Cardiac muscle cell (in vitro differentiated cells and primary cell): ENCODE measurements at regions not wholly inside any gene's neighbourhood (a gene's known extent, or its start where the extent isn't known, plus 50 kb on each side); places are given as distances from the start of the nearest gene placed in this dataset.

Experiments
- DNase-seq, 2 donors: peaks; one replicate each; pipeline versions ENCODE4 v3.0.0 to v3.0.0-alpha.2; 2010 to 2017; ENCODE audit warnings: low read depth in 1 of 2, low spot score in 1 of 2
- H3K27ac ChIP-seq: fragments of 200-600 bp; sonication (generic); 2 replicates; pipeline ENCODE4 v1.5.1; 2016
- H3K27me3 ChIP-seq: fragments of 200-600 bp; sonication (generic); 2 replicates; pipeline ENCODE4 v1.6.0; 2016; ENCODE audit warnings: control low read depth
- H3K36me3 ChIP-seq: fragments of 200-600 bp; sonication (generic); 2 replicates; pipeline ENCODE4 v1.5.1; 2016; ENCODE audit warnings: control low read depth
- H3K4me1 ChIP-seq: fragments of 200-600 bp; sonication (generic); 2 replicates; pipeline ENCODE4 v1.8.1; 2017; ENCODE audit warnings: low read depth, mild to moderate bottlenecking, mixed run types
- H3K4me3 ChIP-seq: fragments of 200-600 bp; sonication (generic); 2 replicates; pipeline ENCODE4 v1.5.1; 2016; ENCODE audit warnings: mild to moderate bottlenecking
- H3K9me3 ChIP-seq: fragments of 200-600 bp; sonication (generic); 2 replicates; pipeline ENCODE4 v1.5.1; 2017; ENCODE audit warnings: low read depth, mild to moderate bottlenecking, control low read depth
- TF ChIP-seq, protein P1 (sequence below): IDR thresholded peaks from 2 replicates; pipeline ENCODE4 v1.5.1; 2012; ENCODE audit warnings: low read depth, mild to moderate bottlenecking, low read length

DNA sequence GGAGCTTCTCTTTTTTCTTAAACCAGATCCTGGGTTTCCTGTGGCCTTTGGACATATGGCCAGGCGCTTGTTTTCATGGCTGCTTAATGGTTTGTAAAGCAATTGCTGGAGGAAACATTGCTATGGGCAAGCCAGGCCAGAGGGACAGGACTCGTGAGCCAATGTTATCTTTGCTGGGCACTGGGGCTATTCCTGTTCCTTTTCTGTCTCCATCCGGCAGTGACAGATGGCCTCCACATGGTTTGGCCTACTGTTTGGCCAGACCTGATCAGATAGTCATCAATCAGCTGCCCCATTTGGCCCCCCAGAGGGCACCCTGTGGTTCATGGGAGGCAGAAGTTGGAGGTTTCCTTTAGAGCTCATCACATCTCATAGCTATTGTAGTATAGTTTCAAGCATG, 326.1 kb upstream of the ROPN1 start:
- H3K4me3 ChIP-seq: no peak overlapping the region
- no peaks in the 10 kb centered on the region for H3K4me1 ChIP-seq
- no peak overlapping the region for H3K27ac ChIP-seq
- H3K9me3 ChIP-seq: no peaks in the 10 kb centered on the region
- DNase-seq: no peak
- TF ChIP-seq, protein P1, sequence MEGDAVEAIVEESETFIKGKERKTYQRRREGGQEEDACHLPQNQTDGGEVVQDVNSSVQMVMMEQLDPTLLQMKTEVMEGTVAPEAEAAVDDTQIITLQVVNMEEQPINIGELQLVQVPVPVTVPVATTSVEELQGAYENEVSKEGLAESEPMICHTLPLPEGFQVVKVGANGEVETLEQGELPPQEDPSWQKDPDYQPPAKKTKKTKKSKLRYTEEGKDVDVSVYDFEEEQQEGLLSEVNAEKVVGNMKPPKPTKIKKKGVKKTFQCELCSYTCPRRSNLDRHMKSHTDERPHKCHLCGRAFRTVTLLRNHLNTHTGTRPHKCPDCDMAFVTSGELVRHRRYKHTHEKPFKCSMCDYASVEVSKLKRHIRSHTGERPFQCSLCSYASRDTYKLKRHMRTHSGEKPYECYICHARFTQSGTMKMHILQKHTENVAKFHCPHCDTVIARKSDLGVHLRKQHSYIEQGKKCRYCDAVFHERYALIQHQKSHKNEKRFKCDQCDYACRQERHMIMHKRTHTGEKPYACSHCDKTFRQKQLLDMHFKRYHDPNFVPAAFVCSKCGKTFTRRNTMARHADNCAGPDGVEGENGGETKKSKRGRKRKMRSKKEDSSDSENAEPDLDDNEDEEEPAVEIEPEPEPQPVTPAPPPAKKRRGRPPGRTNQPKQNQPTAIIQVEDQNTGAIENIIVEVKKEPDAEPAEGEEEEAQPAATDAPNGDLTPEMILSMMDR: no peak
- no peaks in the 10 kb centered on the region for H3K36me3 ChIP-seq
- H3K27me3 ChIP-seq: no peaks in the 10 kb centered on the region

DNA sequence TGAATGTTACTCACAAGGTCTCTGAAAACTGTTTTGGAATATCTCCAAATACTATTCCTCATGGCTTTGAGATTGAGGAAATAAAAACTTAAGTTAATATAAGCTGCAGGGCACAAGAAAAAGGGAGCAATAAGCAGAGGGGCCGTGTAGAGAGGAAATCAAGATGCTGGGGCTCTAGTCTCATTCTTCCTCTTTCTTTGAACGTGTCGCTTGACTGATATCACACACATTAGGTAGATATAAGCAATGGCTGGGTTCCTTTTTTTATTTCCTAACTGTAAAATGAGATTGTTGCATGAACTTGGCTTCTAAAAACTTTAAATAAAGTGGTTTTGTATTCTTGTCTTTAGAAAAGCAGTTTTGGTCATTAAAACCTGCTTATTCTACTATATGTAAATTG, 326.7 kb upstream of the ROPN1 start:
- H3K27ac ChIP-seq: no peak overlapping the region

DNA sequence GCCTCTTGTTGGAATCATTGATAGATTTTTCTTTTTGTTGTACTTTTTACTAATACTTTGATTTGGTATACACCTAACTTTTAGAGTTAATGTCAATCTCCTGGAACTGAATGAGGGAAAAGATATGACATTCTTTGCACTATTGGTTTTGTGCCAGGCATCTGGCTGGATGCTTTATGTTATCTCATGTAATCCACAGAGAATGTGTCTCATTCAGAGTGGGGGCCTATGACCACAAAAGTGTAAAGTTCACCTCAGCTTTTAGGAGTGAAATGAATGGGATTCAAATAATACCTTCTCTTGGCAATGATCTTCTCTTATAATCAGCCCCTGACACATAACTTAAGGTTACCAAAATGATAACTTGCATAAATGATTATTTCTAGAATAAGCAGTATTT, 329.1 kb upstream of the ROPN1 start:
- no peak for DNase-seq
- Histone ChIP-seq H3K9me3 (no peaks in the 10 kb centered on the region), H3K27me3 (no peaks in the 10 kb centered on the region), H3K4me1 (no peaks in the 10 kb centered on the region), H3K36me3 (no peaks in the 10 kb centered on the region), H3K27ac (no peak overlapping the region), H3K4me3 (no peak overlapping the region)
- TF ChIP-seq, protein P1: no peak

More for the DNA sequence above, 326.7 kb upstream of the ROPN1 start:
- Histone ChIP-seq H3K27me3 (no peaks in the 10 kb centered on the region), H3K4me3 (no peak overlapping the region), H3K9me3 (no peaks in the 10 kb centered on the region), H3K36me3 (no peaks in the 10 kb centered on the region), H3K4me1 (no peaks in the 10 kb centered on the region)
- TF ChIP-seq, protein P1: no peak
- DNase-seq: no peak

DNA sequence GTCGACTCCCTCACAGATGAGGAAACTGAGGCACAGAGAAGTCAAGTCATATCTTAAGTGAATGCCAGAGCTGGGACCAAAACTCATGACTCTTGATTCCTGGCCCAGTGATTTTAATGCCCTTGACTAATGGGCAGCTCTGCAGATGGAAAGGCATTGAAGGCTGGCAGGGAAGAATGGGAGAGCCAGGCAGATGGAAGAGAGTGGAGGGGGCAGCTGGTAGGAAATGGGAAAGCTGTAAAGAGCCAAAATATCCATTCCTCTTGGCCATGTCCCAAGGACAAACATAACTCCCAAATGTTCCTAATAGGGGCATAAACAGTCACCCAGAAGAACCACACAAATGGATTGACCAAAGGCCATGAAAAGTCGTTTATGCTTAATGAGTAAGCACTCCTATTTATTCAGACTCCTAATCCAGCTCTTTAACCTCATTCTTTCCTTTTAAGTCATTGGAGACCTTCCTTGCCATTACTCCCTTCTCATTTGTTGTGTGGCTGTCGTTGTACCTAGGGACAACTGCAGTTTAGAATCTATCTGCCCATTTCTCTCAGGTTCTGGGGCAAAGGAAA, 330.5 kb upstream of the ROPN1 start:
- H3K27me3 ChIP-seq: no peaks in the 10 kb centered on the region
- H3K9me3 ChIP-seq: no peaks in the 10 kb centered on the region
- DNase-seq: no peak
- H3K36me3 ChIP-seq: no peaks in the 10 kb centered on the region
- no peak overlapping the region for H3K27ac ChIP-seq
- H3K4me3 ChIP-seq: no peak overlapping the region
- H3K4me1 ChIP-seq: no peaks in the 10 kb centered on the region
- TF ChIP-seq, protein P1: no peak

DNA sequence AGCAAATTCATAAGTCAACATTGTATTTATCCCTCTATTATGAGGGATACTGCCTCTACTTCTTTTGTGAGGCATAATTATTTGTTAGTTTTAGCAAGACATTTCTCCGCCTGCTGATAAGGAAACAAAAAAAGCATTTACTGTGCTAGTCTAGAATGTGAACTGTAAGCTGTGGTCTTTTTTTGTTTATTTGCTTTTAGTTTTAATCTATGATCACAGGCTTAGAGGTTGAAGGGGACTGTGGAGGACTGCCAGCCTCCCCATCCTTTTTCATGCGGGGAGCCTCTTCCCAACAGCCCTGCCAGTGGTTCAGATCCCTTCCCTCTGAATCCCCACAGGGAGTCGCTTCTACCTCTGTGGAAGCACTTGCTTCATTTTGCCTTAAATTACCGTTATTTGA, 331.0 kb upstream of the ROPN1 start:
- DNase-seq: no peak
- Histone ChIP-seq H3K27me3 (no peaks in the 10 kb centered on the region), H3K9me3 (no peaks in the 10 kb centered on the region), H3K4me3 (no peak overlapping the region), H3K4me1 (no peaks in the 10 kb centered on the region), H3K27ac (no peak overlapping the region), H3K36me3 (no peaks in the 10 kb centered on the region)
- TF ChIP-seq, protein P1: no peak

DNA sequence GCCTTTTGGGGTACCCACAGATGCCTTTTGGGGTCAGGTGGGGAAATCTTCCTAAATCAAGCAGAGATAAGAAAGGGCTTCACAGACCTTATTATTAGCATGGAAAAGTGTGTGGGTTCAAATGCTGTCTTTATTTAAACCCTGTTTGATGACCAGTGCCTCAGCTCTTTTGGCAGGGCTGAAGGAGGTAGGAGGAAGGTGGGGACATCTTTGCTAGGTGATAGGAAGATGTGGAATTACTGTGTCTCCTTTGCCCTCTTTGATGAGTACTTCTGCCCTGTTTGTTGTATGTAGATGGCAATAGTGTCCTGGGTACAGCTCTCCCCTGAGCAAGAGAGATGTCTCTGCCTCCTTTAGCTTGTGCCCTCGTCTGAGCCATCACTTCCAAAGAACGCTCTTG, 333.3 kb upstream of the ROPN1 start:
- no peaks in the 10 kb centered on the region for H3K36me3 ChIP-seq
- TF ChIP-seq, protein P1: no peak
- H3K4me3 ChIP-seq: no peak overlapping the region
- H3K4me1 ChIP-seq: no peaks in the 10 kb centered on the region
- no peak for DNase-seq
- no peaks in the 10 kb centered on the region for H3K9me3 ChIP-seq
- H3K27me3 ChIP-seq: no peaks in the 10 kb centered on the region
- no peak overlapping the region for H3K27ac ChIP-seq
